PC-3 (cell line): ENCODE measurements at regions not wholly inside any gene's neighbourhood (a gene's known extent, or its start where the extent isn't known, plus 50 kb on each side); places are given as distances from the start of the nearest gene placed in this dataset.

ENCODE experiments used
- ATAC-seq: fragments of 200-7000 bp; cut with Tn5 transposase; 2 replicates; pipeline ENCODE4 v1.9.1; 2020; ENCODE audit warnings: mild to moderate bottlenecking, moderate library complexity
- BruUV-seq: library from RNA; stranded (reverse); fragments of 400-500 nt; replicated peaks from 2 replicates; lab custom pipeline; 2021; lab: Mats Ljungman, UMichigan
- CTCF ChIA-PET: fragments of 300-600 bp; sonication (Branson Sonifier 250); formaldehyde crosslinking; loops from one replicate; lab custom pipeline; 2022; ENCODE audit warnings: antibody characterized with exemption; lab: Charles Lee
- POLR2A ChIA-PET: fragments of 300-600 bp; sonication (Branson Sonifier 250); formaldehyde crosslinking; loops from one replicate; lab custom pipeline; 2022; ENCODE audit warnings: antibody characterized with exemption; ENCODE audit not compliant: unreplicated experiment; lab: Charles Lee
- DNase-seq: peaks from one replicate; pipeline ENCODE4 v3.0.0-alpha.2; 2015
- H2AFZ ChIP-seq: fragments of 300-600 bp; sonication (generic); 2 replicates; pipeline ENCODE4 v1.6.0; 2016; ENCODE audit warnings: antibody characterized with exemption, low read length
- H3F3A ChIP-seq: fragments of 300-600 bp; sonication (generic); one replicate; pipeline ENCODE4 v1.6.0; 2017; ENCODE audit warnings: antibody characterized with exemption, low read length, control low read depth, mild to moderate bottlenecking; ENCODE audit not compliant: unreplicated experiment
- H3K27ac ChIP-seq: fragments of 300-600 bp; sonication (generic); 2 replicates; pipeline ENCODE4 v1.5.1; 2016; ENCODE audit warnings: mild to moderate bottlenecking, low read length
- H3K27me3 ChIP-seq: fragments of 300-600 bp; sonication (generic); 2 replicates; pipeline ENCODE4 v1.6.1; 2016; ENCODE audit warnings: low read length, mixed read lengths
- H3K36me3 ChIP-seq: fragments of 300-600 bp; sonication (generic); 2 replicates; pipeline ENCODE4 v1.6.1; 2016; ENCODE audit warnings: low read depth, mixed run types, low read length, mixed read lengths
- H3K4me1 ChIP-seq: fragments of 300-600 bp; sonication (generic); 2 replicates; pipeline ENCODE4 v1.5.1; 2016; ENCODE audit warnings: low read length; ENCODE audit not compliant: insufficient read depth
- H3K4me2 ChIP-seq: fragments of 300-600 bp; sonication (generic); 2 replicates; pipeline ENCODE4 v1.6.0; 2016; ENCODE audit warnings: low read length
- H3K4me3 ChIP-seq: fragments of 300-600 bp; sonication (generic); 2 replicates; pipeline ENCODE4 v1.5.1; 2016; ENCODE audit warnings: mild to moderate bottlenecking, low read length, mixed read lengths
- H3K79me2 ChIP-seq: fragments of 300-600 bp; sonication (generic); 2 replicates; pipeline ENCODE4 v1.6.1; 2017; ENCODE audit warnings: low read length, mixed read lengths
- H3K9ac ChIP-seq: fragments of 300-600 bp; sonication (generic); 2 replicates; pipeline ENCODE4 v1.6.0; 2016; ENCODE audit warnings: mild to moderate bottlenecking, low read length
- H3K9me2 ChIP-seq: fragments of 300-600 bp; sonication (generic); replicated peaks from 2 replicates; pipeline ENCODE4 v1.6.1; 2016; ENCODE audit warnings: mixed run types, low read length, mixed read lengths
- H3K9me3 ChIP-seq: fragments of 300-600 bp; sonication (generic); 2 replicates; pipeline ENCODE4 v1.6.1; 2016; ENCODE audit warnings: low read length, mixed read lengths
- H4K20me1 ChIP-seq: fragments of 300-600 bp; sonication (generic); 2 replicates; pipeline ENCODE4 v1.6.1; 2016; ENCODE audit warnings: low read length, mixed read lengths
- CTCF ChIP-seq: fragments of 300-600 bp; sonication (generic); conservative IDR thresholded peaks from 2 replicates; pipeline ENCODE4 v1.5.1; 2017; ENCODE audit warnings: antibody characterized with exemption, low read depth, mild to moderate bottlenecking, low read length
- EZH2 ChIP-seq: fragments of 300-600 bp; sonication (generic); IDR thresholded peaks from one replicate; pipeline ENCODE4 v1.6.1; 2017; ENCODE audit warnings: antibody characterized with exemption, mild to moderate bottlenecking, low read length; ENCODE audit not compliant: unreplicated experiment
- EZH2phosphoT487 ChIP-seq: fragments of 300-600 bp; sonication (generic); IDR thresholded peaks from 2 replicates; pipeline ENCODE4 v1.6.1; 2018; ENCODE audit warnings: mild to moderate bottlenecking, antibody characterized with exemption, low read length, borderline replicate concordance
- intact Hi-C: fragments of 100-400 bp; cut with micrococcal nuclease; formaldehyde crosslinking; loops from 2 replicates; pipeline ENCODE4 v1.9.0; 2023

GRCh38 chr1:72734415-72734814 is 452.1 kb upstream of the NEGR1 start:
- TF ChIP-seq CTCF (no peak), EZH2 (no peak), EZH2phosphoT487 (no peak)

GRCh38 chr1:72724951-72725861 is 442.9 kb upstream of the NEGR1 start:
- no peak overlapping the region for H3K4me2 ChIP-seq
- H4K20me1 ChIP-seq, result no peaks in the 10 kb centered on the region
- H2AFZ ChIP-seq, result no peak overlapping the region
- H3K9ac ChIP-seq, result no peak overlapping the region
- no peaks in the 10 kb centered on the region for H3F3A ChIP-seq
- peak; percentile 40; the same call in 1 of the 2 replicates for TF ChIP-seq CTCF
- no peak for TF ChIP-seq EZH2phosphoT487
- no peak for TF ChIP-seq EZH2
- ChIA-PET POLR2A (interaction anchor here (0.7 kb wide), 1 partner anchor 154 kb away, joined by 4 read pairs; no protein-coding TSS in a partner anchor), CTCF (no interaction called here)
- H3K9me2 ChIP-seq, result no peaks in the 10 kb centered on the region
- H3K79me2 ChIP-seq, result no peaks in the 10 kb centered on the region
- no peaks in the 10 kb centered on the region for H3K4me1 ChIP-seq
- no peaks in the 10 kb centered on the region for H3K9me3 ChIP-seq
- H3K27me3 ChIP-seq, result no peaks in the 10 kb centered on the region
- peak; percentile 33; the same call in 1 of the 2 replicates for ATAC-seq
- no TSS peak for BruUV-seq
- no peaks in the 10 kb centered on the region for H3K36me3 ChIP-seq
- no peak overlapping the region for H3K4me3 ChIP-seq
- no peak overlapping the region for H3K27ac ChIP-seq
- DNase-seq, result peak; percentile 24
- intact Hi-C loops, result no loop called here

More at GRCh38 chr1:72734415-72734814, 452.1 kb upstream of the NEGR1 start:
- no peak overlapping the region for H3K4me3 ChIP-seq
- ATAC-seq, result peak; percentile 56
- H3K27ac ChIP-seq, result no peak overlapping the region
- H3K9me2 ChIP-seq, result no peaks in the 10 kb centered on the region
- H3K79me2 ChIP-seq, result no peaks in the 10 kb centered on the region
- no TSS peak for BruUV-seq
- no peak overlapping the region for H2AFZ ChIP-seq
- no peaks in the 10 kb centered on the region for H3K4me1 ChIP-seq
- H4K20me1 ChIP-seq, result no peaks in the 10 kb centered on the region
- intact Hi-C loops, result loop anchor here (10.0 kb wide), 1 partner anchor 350 kb away; no protein-coding TSS in a partner anchor
- DNase-seq, result no peak
- H3K36me3 ChIP-seq, result no peaks in the 10 kb centered on the region
- ChIA-PET CTCF (no interaction called here), POLR2A (no interaction called here)
- no peaks in the 10 kb centered on the region for H3F3A ChIP-seq
- H3K4me2 ChIP-seq, result no peak overlapping the region
- no peak overlapping the region for H3K9ac ChIP-seq
- H3K27me3 ChIP-seq, result no peaks in the 10 kb centered on the region
- no peaks in the 10 kb centered on the region for H3K9me3 ChIP-seq

GRCh38 chr1:72705921-72706320 is 423.6 kb upstream of the NEGR1 start:
- BruUV-seq, result no TSS peak

More at GRCh38 chr1:72705921-72706320, 423.6 kb upstream of the NEGR1 start:
- Histone ChIP-seq H4K20me1 (no peaks in the 10 kb centered on the region), H3K27me3 (no peaks in the 10 kb centered on the region), H2AFZ (no peak overlapping the region), H3F3A (no peaks in the 10 kb centered on the region), H3K27ac (no peak overlapping the region), H3K9ac (no peak overlapping the region), H3K9me2 (no peaks in the 10 kb centered on the region), H3K79me2 (no peaks in the 10 kb centered on the region), H3K4me3 (no peak overlapping the region), H3K4me1 (no peaks in the 10 kb centered on the region), H3K9me3 (no peaks in the 10 kb centered on the region), H3K36me3 (no peaks in the 10 kb centered on the region), H3K4me2 (no peak overlapping the region)
- intact Hi-C loops, result no loop called here
- ChIA-PET POLR2A (no interaction called here), CTCF (no interaction called here)
- DNase-seq (no peak), ATAC-seq (no peak)
- TF ChIP-seq EZH2phosphoT487 (no peak), EZH2 (no peak), CTCF (no peak)
